CD14-positive monocyte (primary cell): ENCODE measurements at regions not wholly inside any gene's neighbourhood (a gene's known extent, or its start where the extent isn't known, plus 50 kb on each side); places are given as distances from the start of the nearest gene placed in this dataset.

Experiments used
- DNase-seq, 3 donors: peaks; one replicate each; pipeline ENCODE4 v3.0.0-alpha.2; 2011 to 2022
- H2AFZ ChIP-seq: 2 replicates; pipeline ENCODE4 v1.6.0; 2012; ENCODE audit warnings: mild to moderate bottlenecking, low read depth, low read length, inconsistent platforms; ENCODE audit not compliant: insufficient read depth, poor library complexity, severe bottlenecking
- H3K27ac ChIP-seq, 2 donors: 1 replicate in 1 of 2; 2 replicates in 1 of 2; pipeline ENCODE4 v1.5.1; 2012 to 2013; ENCODE audit warnings: low read length in 2 of 2, control low read depth in 1 of 2, inconsistent platforms in 1 of 2, low read depth in 1 of 2, mild to moderate bottlenecking in 1 of 2
- H3K27me3 ChIP-seq, 2 donors: one replicate each; pipeline versions ENCODE4 v1.6.0 to v1.6.1; 2011 to 2013; ENCODE audit warnings: low read length in 2 of 2; ENCODE audit not compliant: control insufficient read depth in 2 of 2, insufficient read depth in 2 of 2
- H3K36me3 ChIP-seq, 2 donors: replicated peaks in 1 of 2; 1 replicate in 1 of 2; 2 replicates in 1 of 2; pipeline versions ENCODE4 v1.5.1 to v1.6.1; 2012 to 2013; ENCODE audit warnings: low read length in 2 of 2, control low read depth in 1 of 2, inconsistent platforms in 1 of 2, mild to moderate bottlenecking in 1 of 2; ENCODE audit not compliant: insufficient read depth in 2 of 2, control insufficient read depth in 1 of 2
- H3K4me1 ChIP-seq, 2 donors: 1 replicate in 1 of 2; 2 replicates in 1 of 2; pipeline versions ENCODE4 v1.5.1 to v1.6.1; 2012 to 2013; ENCODE audit warnings: low read length in 2 of 2, control low read depth in 1 of 2, inconsistent platforms in 1 of 2, mild to moderate bottlenecking in 1 of 2, moderate library complexity in 1 of 2; ENCODE audit not compliant: insufficient read depth in 2 of 2, control insufficient read depth in 1 of 2
- H3K4me2 ChIP-seq: replicated peaks from 2 replicates; pipeline ENCODE3; 2012; ENCODE audit warnings: low read length, moderate library complexity, mild to moderate bottlenecking; ENCODE audit not compliant: poor library complexity, severe bottlenecking; ENCODE audit errors: extremely low read depth
- H3K4me3 ChIP-seq, 3 experiments: fragments of 200-600 bp in 1 of 3; sonication (generic) in 1 of 3; replicated peaks in 1 of 3; 1 replicate in 2 of 3; 2 replicates in 1 of 3; pipeline ENCODE4 v1.5.1; 2011 to 2013; ENCODE audit warnings: low read length in 3 of 3, mild to moderate bottlenecking in 3 of 3, control low read depth in 2 of 3, low read depth in 2 of 3, inconsistent platforms in 1 of 3, moderate library complexity in 1 of 3
- H3K79me2 ChIP-seq: 2 replicates; pipeline ENCODE4 v1.6.0; 2012; ENCODE audit warnings: mild to moderate bottlenecking, control low read depth, inconsistent platforms, low read length, moderate library complexity; ENCODE audit not compliant: insufficient read depth
- H3K9ac ChIP-seq: 2 replicates; pipeline ENCODE4 v1.6.0; 2017; ENCODE audit warnings: low read length, mild to moderate bottlenecking; ENCODE audit not compliant: insufficient read depth, poor library complexity, severe bottlenecking
- H3K9me3 ChIP-seq, 2 donors: replicated peaks in 1 of 2; 1 replicate in 1 of 2; 2 replicates in 1 of 2; pipeline versions ENCODE4 v1.5.1 to v1.6.1; 2012 to 2013; ENCODE audit warnings: low read length in 2 of 2, control low read depth in 1 of 2; ENCODE audit not compliant: control insufficient read depth in 1 of 2, insufficient read depth in 1 of 2
- H4K20me1 ChIP-seq: 2 replicates; pipeline ENCODE4 v1.6.0; 2012; ENCODE audit warnings: mild to moderate bottlenecking, low read length, control low read depth, moderate library complexity; ENCODE audit not compliant: insufficient read depth
- H3K27ac Mint-ChIP-seq, 7 donors: one replicate each; pipeline ENCODE4 v1.8.0; 2020; ENCODE audit warnings: mild to moderate bottlenecking in 7 of 7, mixed read lengths in 7 of 7, moderate library complexity in 6 of 7, inconsistent platforms in 2 of 7
- H3K27me3 Mint-ChIP-seq, 3 donors: one replicate each; pipeline ENCODE4 v1.8.0; 2021 to 2022; ENCODE audit warnings: low read depth in 3 of 3, mild to moderate bottlenecking in 3 of 3, mixed read lengths in 3 of 3, moderate library complexity in 3 of 3, inconsistent platforms in 1 of 3
- H3K36me3 Mint-ChIP-seq, 2 donors: one replicate each; pipeline ENCODE4 v1.8.0; 2020; ENCODE audit warnings: mixed read lengths in 2 of 2, inconsistent platforms in 1 of 2, mild to moderate bottlenecking in 1 of 2
- H3K4me1 Mint-ChIP-seq: one replicate; pipeline ENCODE4 v1.8.0; 2020; ENCODE audit warnings: mild to moderate bottlenecking, mixed read lengths
- H3K4me3 Mint-ChIP-seq, 2 donors: one replicate each; pipeline ENCODE4 v1.8.0; 2020; ENCODE audit warnings: mild to moderate bottlenecking in 2 of 2, mixed read lengths in 2 of 2, moderate library complexity in 1 of 2
- H3K9me3 Mint-ChIP-seq, 7 donors: one replicate each; pipeline ENCODE4 v1.8.0; 2020 to 2022; ENCODE audit warnings: mixed read lengths in 7 of 7, mild to moderate bottlenecking in 6 of 7, moderate library complexity in 6 of 7, inconsistent platforms in 2 of 7
- CTCF ChIP-seq: fragments of 200-600 bp; IDR thresholded peaks from one replicate; pipeline ENCODE4 v1.8.0; 2022; ENCODE audit warnings: antibody characterized with exemption, mild to moderate bottlenecking
- WGBS: methylation state at CpG from one replicate; pipeline ENCODE4 v1.1.5; 2013; ENCODE audit warnings: missing lambda C conversion rate; ENCODE audit not compliant: insufficient coverage; 5-methylcytosine and 5-hydroxymethylcytosine counted together
- intact Hi-C, 2 donors: fragments of 100-400 bp; cut with micrococcal nuclease; formaldehyde crosslinking; loops; one replicate each; pipeline versions ENCODE4 v1.15.0 to v1.15.1; 2023

GRCh38 chr5:84606784-84607183, 222.1 kb upstream of the EDIL3 start:
- Histone ChIP-seq H4K20me1 (no peaks in the 10 kb centered on the region), H3K79me2 (no peaks in the 10 kb centered on the region), H3K36me3 (no peaks in the 10 kb centered on the region), H3K4me1 (peaks cover 3 to 8% of the 10 kb centered on the region in 2 donors), H3K4me2 (no peak overlapping the region), H3K27me3 (no peaks in the 10 kb centered on the region), H3K27ac (no peak overlapping the region), H3K9ac (no peak overlapping the region), H3K9me3 (peaks cover 0 to under 1% of the 10 kb centered on the region in 2 donors), H3K4me3 (no peak overlapping the region), H2AFZ (no peak overlapping the region)
- H3K9me3 Mint-ChIP-seq = peaks cover 0 to 5% (median 0%) of the 10 kb centered on the region in 7 donors
- no peak overlapping the region for H3K27ac Mint-ChIP-seq
- no peak overlapping the region for H3K4me3 Mint-ChIP-seq
- intact Hi-C loops = no loop called here
- no peak for TF ChIP-seq CTCF
- H3K27me3 Mint-ChIP-seq = peaks cover 0 to under 1% (median 0%) of the 10 kb centered on the region in 3 donors
- no peaks in the 10 kb centered on the region for H3K36me3 Mint-ChIP-seq
- WGBS = no CpG with 5 or more reads among the region's 5 CpGs
- H3K4me1 Mint-ChIP-seq = peaks cover 9% of the 10 kb centered on the region
- no peak for DNase-seq

GRCh38 chr5:84605241-84605640, 220.6 kb upstream of the EDIL3 start:
- H3K27me3 Mint-ChIP-seq = peaks cover 0 to 4% (median 0%) of the 10 kb centered on the region in 3 donors
- H3K27me3 ChIP-seq = no peaks in the 10 kb centered on the region
- peak overlapping the region in 6 of 7 donors; percentile 2 to 83 (median 73) for H3K27ac Mint-ChIP-seq
- no peak overlapping the region for H2AFZ ChIP-seq
- no peaks in the 10 kb centered on the region for H4K20me1 ChIP-seq
- H3K9ac ChIP-seq = no peak overlapping the region
- DNase-seq = peak; percentile 11 to 56 (median 17)
- H3K4me1 Mint-ChIP-seq = peaks cover 9% of the 10 kb centered on the region
- H3K27ac ChIP-seq = peak overlapping the region in 1 of 2 donors; percentile 11
- H3K9me3 ChIP-seq = peaks cover under 1 to 11% of the 10 kb centered on the region in 2 donors
- no peak for TF ChIP-seq CTCF
- peaks cover 0 to 11% (median 2%) of the 10 kb centered on the region in 7 donors for H3K9me3 Mint-ChIP-seq
- H3K4me3 ChIP-seq = no peak overlapping the region
- no peaks in the 10 kb centered on the region for H3K36me3 ChIP-seq
- intact Hi-C loops = no loop called here
- 14% methylated on average over 2 of the region's 3 CpGs for WGBS
- H3K36me3 Mint-ChIP-seq = no peaks in the 10 kb centered on the region
- H3K4me3 Mint-ChIP-seq = no peak overlapping the region
- H3K4me2 ChIP-seq = peak overlapping the region; percentile 24
- no peaks in the 10 kb centered on the region for H3K79me2 ChIP-seq
- H3K4me1 ChIP-seq = peaks cover 3 to 8% of the 10 kb centered on the region in 2 donors
